H9 (cell line): ENCODE measurements at regions not wholly inside any gene's neighbourhood (a gene's known extent, or its start where the extent isn't known, plus 50 kb on each side); places are given as distances from the start of the nearest gene placed in this dataset.

Experiments
- DNase-seq: peaks from one replicate; pipeline ENCODE4 v3.0.0-alpha.2; 2017
- H2AFZ ChIP-seq: one replicate; pipeline ENCODE4 v1.6.1; 2013; ENCODE audit warnings: mild to moderate bottlenecking, low read length, control low read depth, moderate library complexity
- H2AK5ac ChIP-seq: 2 replicates; pipeline ENCODE4 v1.6.1; 2013; ENCODE audit warnings: low read length, control low read depth, mixed read lengths; ENCODE audit not compliant: insufficient read length
- H2BK120ac ChIP-seq: one replicate; pipeline ENCODE4 v1.6.1; 2013; ENCODE audit warnings: low read depth, mild to moderate bottlenecking, low read length, control low read depth, inconsistent platforms; ENCODE audit not compliant: poor library complexity, severe bottlenecking
- H2BK12ac ChIP-seq: 2 replicates; pipeline ENCODE4 v1.6.1; 2013; ENCODE audit warnings: low read length, control low read depth, mixed read lengths, low read depth; ENCODE audit not compliant: insufficient read length
- H2BK15ac ChIP-seq: 2 replicates; pipeline ENCODE4 v1.6.1; 2013; ENCODE audit warnings: low read depth, low read length, control low read depth
- H2BK20ac ChIP-seq: one replicate; pipeline ENCODE4 v1.6.1; 2013; ENCODE audit warnings: low read depth, mild to moderate bottlenecking, low read length, control low read depth, inconsistent platforms; ENCODE audit not compliant: poor library complexity, severe bottlenecking
- H2BK5ac ChIP-seq: 2 replicates; pipeline ENCODE4 v1.6.1; 2013; ENCODE audit warnings: low read length, control low read depth, mixed read lengths; ENCODE audit not compliant: insufficient read length
- H3K14ac ChIP-seq: 2 replicates; pipeline ENCODE4 v1.6.1; 2013; ENCODE audit warnings: low read length, control low read depth; ENCODE audit not compliant: insufficient read depth
- H3K18ac ChIP-seq: 2 replicates; pipeline ENCODE4 v1.6.1; 2013; ENCODE audit warnings: low read depth, mild to moderate bottlenecking, mixed read lengths, low read length, control low read depth; ENCODE audit not compliant: insufficient read length
- H3K23ac ChIP-seq: 2 replicates; pipeline ENCODE4 v1.6.1; 2013; ENCODE audit warnings: low read length, control low read depth, mixed read lengths, low read depth; ENCODE audit not compliant: insufficient read length
- H3K23me2 ChIP-seq: 2 replicates; pipeline ENCODE4 v1.6.1; 2013; ENCODE audit warnings: low read depth, mild to moderate bottlenecking, mixed read lengths, low read length, control low read depth; ENCODE audit not compliant: insufficient read length, poor library complexity, severe bottlenecking
- H3K27ac ChIP-seq: 2 replicates; pipeline ENCODE4 v1.5.1; 2013; ENCODE audit warnings: low read length, control low read depth, mixed read lengths, low read depth; ENCODE audit not compliant: insufficient read length
- H3K27me3 ChIP-seq: 2 replicates; pipeline ENCODE4 v1.6.1; 2013; ENCODE audit warnings: low read length, control low read depth, inconsistent platforms; ENCODE audit not compliant: insufficient read depth
- H3K4ac ChIP-seq: 2 replicates; pipeline ENCODE4 v1.6.1; 2013; ENCODE audit warnings: low read depth, mild to moderate bottlenecking, control low read depth, inconsistent platforms, low read length, moderate library complexity
- H3K4me1 ChIP-seq: 2 replicates; pipeline ENCODE4 v1.6.1; 2013; ENCODE audit warnings: low read length, control low read depth, inconsistent platforms; ENCODE audit not compliant: insufficient read depth
- H3K4me2 ChIP-seq: 2 replicates; pipeline ENCODE4 v1.6.1; 2013; ENCODE audit warnings: low read length, control low read depth, mixed read lengths; ENCODE audit not compliant: insufficient read length, insufficient read depth
- H3K56ac ChIP-seq: 2 replicates; pipeline ENCODE4 v1.6.1; 2013; ENCODE audit warnings: low read depth, mild to moderate bottlenecking, mixed read lengths, low read length, control low read depth; ENCODE audit not compliant: insufficient read length
- H3K79me1 ChIP-seq: 2 replicates; pipeline ENCODE4 v1.6.1; 2013; ENCODE audit warnings: low read depth, mild to moderate bottlenecking, moderate library complexity, low read length, control low read depth, inconsistent platforms; ENCODE audit not compliant: insufficient read depth, poor library complexity, severe bottlenecking
- H3K79me2 ChIP-seq: 2 replicates; pipeline ENCODE4 v1.6.1; 2013; ENCODE audit warnings: low read length, control low read depth, inconsistent platforms; ENCODE audit not compliant: insufficient read depth
- H3K9ac ChIP-seq: 2 replicates; pipeline ENCODE4 v1.6.1; 2013; ENCODE audit warnings: low read length, control low read depth, mixed read lengths; ENCODE audit not compliant: insufficient read length; ENCODE audit errors: extremely low read depth
- H3K9me3 ChIP-seq: one replicate; pipeline ENCODE4 v1.6.1; 2013; ENCODE audit warnings: low read depth, low read length, inconsistent platforms; ENCODE audit not compliant: control insufficient read depth
- H3T11ph ChIP-seq: one replicate; pipeline ENCODE4 v1.6.1; 2013; ENCODE audit warnings: mild to moderate bottlenecking, low read length, control low read depth, inconsistent platforms
- H4K20me1 ChIP-seq: one replicate; pipeline ENCODE4 v1.6.1; 2013; ENCODE audit not compliant: control insufficient read depth, insufficient read length, insufficient read depth
- H4K5ac ChIP-seq: 2 replicates; pipeline ENCODE4 v1.6.1; 2013; ENCODE audit warnings: low read depth, mild to moderate bottlenecking, mixed read lengths, low read length, control low read depth; ENCODE audit not compliant: insufficient read length
- H4K8ac ChIP-seq: replicated peaks from 2 replicates; pipeline ENCODE4 v1.6.1; 2013; ENCODE audit warnings: low read length, control low read depth, mixed read lengths, low read depth; ENCODE audit not compliant: insufficient read length
- H4K91ac ChIP-seq: 2 replicates; pipeline ENCODE4 v1.6.1; 2013; ENCODE audit warnings: low read depth, mild to moderate bottlenecking, moderate library complexity, mixed read lengths, low read length, control low read depth; ENCODE audit not compliant: insufficient read length
- H3K27ac Mint-ChIP-seq, 3 experiments: 2 replicates in 2 of 3; 3 replicates in 1 of 3; pipeline ENCODE4 v1.8.0; 2020 to 2021; ENCODE audit warnings: mixed read lengths in 3 of 3, mild to moderate bottlenecking in 1 of 3, moderate library complexity in 1 of 3
- H3K27me3 Mint-ChIP-seq: 2 replicates; pipeline ENCODE4 v1.8.0; 2021; ENCODE audit warnings: low read depth, mild to moderate bottlenecking, moderate library complexity, mixed read lengths
- H3K36me3 Mint-ChIP-seq, 3 experiments: 2 replicates in 2 of 3; 3 replicates in 1 of 3; pipeline ENCODE4 v1.8.0; 2020 to 2021; ENCODE audit warnings: low read depth in 3 of 3, mixed read lengths in 3 of 3; ENCODE audit not compliant: insufficient read depth in 1 of 3
- H3K4me1 Mint-ChIP-seq, 2 experiments: 2 replicates each; pipeline ENCODE4 v1.8.0; 2020; ENCODE audit warnings: mixed read lengths in 2 of 2
- H3K4me3 Mint-ChIP-seq, 2 experiments: 2 replicates in 1 of 2; 3 replicates in 1 of 2; pipeline ENCODE4 v1.8.0; 2020 to 2021; ENCODE audit warnings: mild to moderate bottlenecking in 2 of 2, mixed read lengths in 2 of 2, moderate library complexity in 1 of 2
- H3K9me3 Mint-ChIP-seq, 2 experiments: 2 replicates in 1 of 2; 3 replicates in 1 of 2; pipeline ENCODE4 v1.8.0; 2020; ENCODE audit warnings: mild to moderate bottlenecking in 2 of 2, mixed read lengths in 2 of 2, moderate library complexity in 1 of 2
- CTCF ChIP-seq: fragments of 200-600 bp; sonication (generic); conservative IDR thresholded peaks from 3 replicates; pipeline ENCODE4 v1.8.0; 2021; ENCODE audit warnings: antibody characterized with exemption, mild to moderate bottlenecking
- WGBS: extraction: QIAGEN DNeasy Blood & Tissue Kit; methylation state at CpG from one replicate; pipeline ENCODE4 v1.1.7; 2013; ENCODE audit warnings: missing lambda C conversion rate, low lambda C conversion rate, mixed read lengths; ENCODE audit not compliant: insufficient read length; ENCODE audit errors: extremely low coverage; 5-methylcytosine and 5-hydroxymethylcytosine counted together

- H3K36me3 Mint-ChIP-seq: no peaks in the 10 kb centered on the region
- no peak overlapping the region for H3T11ph ChIP-seq
- no peaks in the 10 kb centered on the region for H3K23me2 ChIP-seq
- H3K27ac Mint-ChIP-seq: no peak overlapping the region
- H2BK20ac ChIP-seq: no peak overlapping the region
- no peak for DNase-seq
- H3K4me3 Mint-ChIP-seq: no peak overlapping the region
- no peak overlapping the region for H2BK5ac ChIP-seq
- H2BK15ac ChIP-seq: no peak overlapping the region
- no peak overlapping the region for H2AK5ac ChIP-seq
- H2AFZ ChIP-seq: no peak overlapping the region
- no peaks in the 10 kb centered on the region for H3K79me2 ChIP-seq
- no peaks in the 10 kb centered on the region for H3K9me3 ChIP-seq
- no peak overlapping the region for H2BK120ac ChIP-seq
- no peaks in the 10 kb centered on the region for H4K20me1 ChIP-seq
- no peak overlapping the region for H3K14ac ChIP-seq
- no CpG with 5 or more reads among the region's 7 CpGs for WGBS
- no peak overlapping the region for H4K91ac ChIP-seq
- H3K4me1 ChIP-seq: no peaks in the 10 kb centered on the region
- H3K4ac ChIP-seq: no peak overlapping the region
- H2BK12ac ChIP-seq: no peak overlapping the region
- H3K27me3 ChIP-seq: no peaks in the 10 kb centered on the region
- no peak overlapping the region for H3K18ac ChIP-seq
- TF ChIP-seq CTCF: no peak
- no peaks in the 10 kb centered on the region for H3K79me1 ChIP-seq
- no peak overlapping the region for H4K8ac ChIP-seq
- no peaks in the 10 kb centered on the region; a peak in 1 of 5 replicates for H3K9me3 Mint-ChIP-seq
- no peaks in the 10 kb centered on the region; the same call in 1 of the 2 replicates for H3K27me3 Mint-ChIP-seq
- H3K9ac ChIP-seq: no peak overlapping the region
- H3K4me1 Mint-ChIP-seq: no peaks in the 10 kb centered on the region; a peak in 1 of 4 replicates
- H3K4me2 ChIP-seq: no peak overlapping the region
- H3K56ac ChIP-seq: no peak overlapping the region
- H4K5ac ChIP-seq: no peak overlapping the region
- H3K27ac ChIP-seq: no peak overlapping the region
- no peak overlapping the region for H3K23ac ChIP-seq
These were observed 91.2 kb upstream of the KLHL29 start for GRCh38 chr2:23293731-23294130.
